HepG2 (cell line): ENCODE measurements at regions not wholly inside any gene's neighbourhood (a gene's known extent, or its start where the extent isn't known, plus 50 kb on each side); places are given as distances from the start of the nearest gene placed in this dataset.

Source experiments
- ATAC-seq: fragments of 200-7000 bp; cut with Tn5 transposase; 3 replicates; pipeline ENCODE4 v1.9.1; 2020; ENCODE audit warnings: mild to moderate bottlenecking, moderate library complexity
- BruUV-seq: library from RNA; stranded (reverse); fragments of 400-500 nt; replicated peaks from 2 replicates; lab custom pipeline; 2021; lab: Mats Ljungman, UMichigan
- CTCF ChIA-PET: fragments of 300-600 bp; formaldehyde crosslinking; extraction: SDS; loops from one replicate; lab custom pipeline; 2021; ENCODE audit warnings: low total read pairs, inconsistent platforms, low intra/inter-chr PET ratio; lab: Yijun Ruan, JAX
- POLR2A ChIA-PET: fragments of 350-600 bp; sonication (Branson Sonifier 250); formaldehyde crosslinking; loops from one replicate; lab custom pipeline; 2020; ENCODE audit warnings: antibody characterized with exemption, inconsistent platforms; lab: Yijun Ruan, JAX
- DNase-seq: peaks from one replicate; pipeline ENCODE4 v3.0.0-alpha.2; 2015; ENCODE audit warnings: low spot score
- FAIRE-seq: peaks from 3 replicates; lab custom pipeline; 2011; peaks lifted over from hg19 to GRCh38; lab: Jason Lieb, UNC
- H2AFZ ChIP-seq: one replicate; pipeline ENCODE4 v1.6.1; 2011; ENCODE audit warnings: low read length, inconsistent platforms
- H3K27ac ChIP-seq: fragments of 300-600 bp; 3 replicates; pipeline ENCODE4 v1.8.0; 2011; ENCODE audit warnings: mixed run types, mild to moderate bottlenecking, mixed read lengths, low read length, inconsistent platforms; ENCODE audit not compliant: insufficient read depth; ENCODE audit errors: extremely low read length
- H3K27me3 ChIP-seq, 2 experiments: fragments of 200-600 bp in 1 of 2; 2 replicates in 1 of 2; 3 replicates in 1 of 2; pipeline versions ENCODE4 v1.6.0 to v1.8.0; 2011; ENCODE audit warnings: low read length in 2 of 2, mild to moderate bottlenecking in 2 of 2, moderate library complexity in 2 of 2, inconsistent platforms in 1 of 2; ENCODE audit not compliant: insufficient read depth in 2 of 2, control insufficient read depth in 1 of 2
- H3K36me3 ChIP-seq, 2 experiments: fragments of 200-600 bp in 1 of 2; replicated peaks in 1 of 2; 2 replicates in 1 of 2; 3 replicates in 1 of 2; pipeline versions ENCODE4 v1.5.1 to v1.8.0; 2011; ENCODE audit warnings: low read length in 2 of 2, inconsistent platforms in 1 of 2; ENCODE audit not compliant: insufficient read depth in 2 of 2, control insufficient read depth in 1 of 2
- H3K4me1 ChIP-seq: 2 replicates; pipeline ENCODE4 v1.5.1; 2012; ENCODE audit warnings: low read length, inconsistent platforms; ENCODE audit not compliant: insufficient read depth
- H3K4me2 ChIP-seq: 2 replicates; pipeline ENCODE4 v1.6.0; 2011; ENCODE audit warnings: low read depth, low read length, inconsistent platforms
- H3K4me3 ChIP-seq, 3 experiments: fragments of 200-600 bp in 1 of 3; sonication (generic), shearing (Covaris generic) in 1 of 3; replicated peaks in 1 of 3; 2 replicates each; pipeline ENCODE4 v1.5.1; 2011 to 2016; ENCODE audit warnings: low read length in 3 of 3, inconsistent platforms in 2 of 3, low read depth in 2 of 3, mild to moderate bottlenecking in 2 of 3, control low read depth in 1 of 3, mixed read lengths in 1 of 3; ENCODE audit not compliant: insufficient read depth in 1 of 3
- H3K79me2 ChIP-seq: one replicate; pipeline ENCODE4 v1.6.1; 2011; ENCODE audit warnings: low read length, inconsistent platforms; ENCODE audit not compliant: insufficient read depth
- H3K9ac ChIP-seq: 2 replicates; pipeline ENCODE4 v1.6.0; 2011; ENCODE audit warnings: mild to moderate bottlenecking, low read depth, low read length, inconsistent platforms; ENCODE audit not compliant: insufficient read depth
- H3K9me3 ChIP-seq: 2 replicates; pipeline ENCODE4 v1.5.1; 2012; ENCODE audit warnings: mild to moderate bottlenecking, low read length
- H4K20me1 ChIP-seq: 2 replicates; pipeline ENCODE4 v1.6.0; 2011; ENCODE audit warnings: inconsistent platforms, mild to moderate bottlenecking, low read length, moderate library complexity; ENCODE audit not compliant: insufficient read depth
- GABPA ChIP-seq, 2 experiments: IDR thresholded peaks; 2 replicates each; pipeline ENCODE4 v1.6.1; 2011 to 2016; ENCODE audit warnings: low read depth in 2 of 2, low read length in 1 of 2, missing biosample characterization in 1 of 2, missing genetic modification characterization in 1 of 2
- JDP2 ChIP-seq: sonication (generic); formaldehyde crosslinking; IDR thresholded peaks from 2 replicates; pipeline ENCODE4 v1.8.1; 2022; ENCODE audit warnings: missing genetic modification reagents, borderline replicate concordance
- ONECUT2 ChIP-seq: sonication (generic); formaldehyde crosslinking; IDR thresholded peaks from 2 replicates; pipeline ENCODE4 v1.4.0; 2020; ENCODE audit warnings: missing genetic modification reagents
- YEATS2 ChIP-seq: sonication (generic); formaldehyde crosslinking; IDR thresholded peaks from 2 replicates; pipeline ENCODE4 v1.4.0; 2020; ENCODE audit warnings: missing genetic modification reagents, borderline replicate concordance
- YEATS4 ChIP-seq: sonication (generic); formaldehyde crosslinking; IDR thresholded peaks from 2 replicates; pipeline ENCODE4 v1.4.0; 2020; ENCODE audit warnings: missing genetic modification reagents, borderline replicate concordance
- ZNF17 ChIP-seq: sonication (generic); formaldehyde crosslinking; IDR thresholded peaks from 2 replicates; pipeline ENCODE4 v1.5.0; 2020; ENCODE audit warnings: mild to moderate bottlenecking, missing genetic modification reagents
- ZNF629 ChIP-seq: sonication (generic); formaldehyde crosslinking; conservative IDR thresholded peaks from 2 replicates; pipeline ENCODE4 v1.5.0; 2020; ENCODE audit warnings: missing genetic modification reagents
- ZNF772 ChIP-seq: sonication (generic); formaldehyde crosslinking; IDR thresholded peaks from 2 replicates; pipeline ENCODE4 v1.5.0; 2020; ENCODE audit warnings: mild to moderate bottlenecking, missing genetic modification reagents
- WGBS: methylation state at CpG from one replicate; pipeline ENCODE4 v1.1.6; 2017; ENCODE audit warnings: low lambda C conversion rate; 5-methylcytosine and 5-hydroxymethylcytosine counted together
- in situ Hi-C: cut with HindIII; loops from 2 replicates; pipeline ENCODE4 v1.10.0; 2017; ENCODE audit warnings: low pct_unique_long_range_greater_than_20kb; ENCODE audit not compliant: extremely low pct_ligation_motif_present
- intact Hi-C: fragments of 100-400 bp; cut with micrococcal nuclease; formaldehyde crosslinking; loops from one replicate; pipeline ENCODE4 v1.10.0; 2022; ENCODE audit not compliant: unreplicated experiment
- TF ChIP-seq, protein P1 (sequence below): sonication (generic); formaldehyde crosslinking; conservative IDR thresholded peaks from 2 replicates; pipeline ENCODE4 v1.4.0; 2020; ENCODE audit warnings: mild to moderate bottlenecking, missing genetic modification reagents, moderate library complexity
- TF ChIP-seq, protein P2 (sequence below): sonication (generic); formaldehyde crosslinking; IDR thresholded peaks from 2 replicates; pipeline ENCODE4 v1.5.0; 2020; ENCODE audit warnings: mild to moderate bottlenecking, missing genetic modification reagents
- TF ChIP-seq, protein P3 (sequence below): sonication (generic); formaldehyde crosslinking; IDR thresholded peaks from 2 replicates; pipeline ENCODE4 v1.4.0; 2020; ENCODE audit warnings: missing genetic modification reagents, mild to moderate bottlenecking, borderline replicate concordance
- TF ChIP-seq, protein P4 (sequence below): sonication (generic); formaldehyde crosslinking; IDR thresholded peaks from 2 replicates; pipeline ENCODE4 v1.4.0; 2020; ENCODE audit warnings: missing genetic modification reagents, borderline replicate concordance
- TF ChIP-seq, protein P5 (sequence below): sonication (generic); formaldehyde crosslinking; conservative IDR thresholded peaks from 2 replicates; pipeline ENCODE4 v1.4.0; 2020; ENCODE audit warnings: missing genetic modification reagents

DNA sequence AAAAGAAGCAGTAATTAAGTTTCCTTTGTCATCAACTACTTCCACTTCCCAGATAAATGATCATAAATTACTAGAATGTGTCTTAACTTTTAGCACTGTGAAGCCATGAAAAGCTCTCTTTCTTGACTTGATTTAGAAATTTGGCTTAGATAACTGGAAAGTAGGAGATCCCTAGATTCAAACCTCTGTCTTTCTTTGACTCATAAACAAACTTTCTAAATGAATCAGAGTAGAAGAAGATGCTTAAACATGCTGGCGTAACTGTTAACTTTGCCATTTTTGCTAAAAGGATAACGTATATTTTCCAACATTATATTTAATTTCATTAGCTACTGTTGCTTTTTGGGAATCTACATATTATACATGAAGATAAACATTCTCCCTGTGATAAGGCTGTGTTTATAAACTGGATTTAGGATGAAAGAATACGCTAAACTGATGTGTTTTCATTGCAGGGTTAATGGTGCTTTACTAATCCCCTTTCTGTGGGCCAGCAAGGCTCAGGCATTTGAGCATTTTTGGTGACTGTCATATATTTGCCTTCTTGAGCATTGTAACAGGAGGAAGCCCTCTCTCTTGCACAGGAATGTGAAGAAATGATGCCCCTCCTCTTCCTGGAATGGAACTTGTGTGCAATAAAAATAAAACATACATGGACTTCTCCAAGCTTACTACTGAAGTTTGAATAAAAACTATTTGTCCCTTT, 301.4 kb downstream of the BMP4 start:
- no peak for FAIRE-seq
- POLR2A ChIA-PET, result no interaction called here
- intact Hi-C loops, result no loop called here
- no peak overlapping the region for H3K4me3 ChIP-seq
- DNase-seq, result no peak
- 42% methylated on average over 3 of the region's 3 CpGs for WGBS
- ATAC-seq, result no peak
- no TSS peak for BruUV-seq
- no peaks in the 10 kb centered on the region for H3K79me2 ChIP-seq
- no peak for TF ChIP-seq JDP2 (CRISPR knock-in tag)
- no peak for TF ChIP-seq ZNF772 (CRISPR knock-in tag)
- TF ChIP-seq ZNF17 (CRISPR knock-in tag), result no peak
- TF ChIP-seq YEATS2 (CRISPR knock-in tag), result no peak
- TF ChIP-seq, protein P1, sequence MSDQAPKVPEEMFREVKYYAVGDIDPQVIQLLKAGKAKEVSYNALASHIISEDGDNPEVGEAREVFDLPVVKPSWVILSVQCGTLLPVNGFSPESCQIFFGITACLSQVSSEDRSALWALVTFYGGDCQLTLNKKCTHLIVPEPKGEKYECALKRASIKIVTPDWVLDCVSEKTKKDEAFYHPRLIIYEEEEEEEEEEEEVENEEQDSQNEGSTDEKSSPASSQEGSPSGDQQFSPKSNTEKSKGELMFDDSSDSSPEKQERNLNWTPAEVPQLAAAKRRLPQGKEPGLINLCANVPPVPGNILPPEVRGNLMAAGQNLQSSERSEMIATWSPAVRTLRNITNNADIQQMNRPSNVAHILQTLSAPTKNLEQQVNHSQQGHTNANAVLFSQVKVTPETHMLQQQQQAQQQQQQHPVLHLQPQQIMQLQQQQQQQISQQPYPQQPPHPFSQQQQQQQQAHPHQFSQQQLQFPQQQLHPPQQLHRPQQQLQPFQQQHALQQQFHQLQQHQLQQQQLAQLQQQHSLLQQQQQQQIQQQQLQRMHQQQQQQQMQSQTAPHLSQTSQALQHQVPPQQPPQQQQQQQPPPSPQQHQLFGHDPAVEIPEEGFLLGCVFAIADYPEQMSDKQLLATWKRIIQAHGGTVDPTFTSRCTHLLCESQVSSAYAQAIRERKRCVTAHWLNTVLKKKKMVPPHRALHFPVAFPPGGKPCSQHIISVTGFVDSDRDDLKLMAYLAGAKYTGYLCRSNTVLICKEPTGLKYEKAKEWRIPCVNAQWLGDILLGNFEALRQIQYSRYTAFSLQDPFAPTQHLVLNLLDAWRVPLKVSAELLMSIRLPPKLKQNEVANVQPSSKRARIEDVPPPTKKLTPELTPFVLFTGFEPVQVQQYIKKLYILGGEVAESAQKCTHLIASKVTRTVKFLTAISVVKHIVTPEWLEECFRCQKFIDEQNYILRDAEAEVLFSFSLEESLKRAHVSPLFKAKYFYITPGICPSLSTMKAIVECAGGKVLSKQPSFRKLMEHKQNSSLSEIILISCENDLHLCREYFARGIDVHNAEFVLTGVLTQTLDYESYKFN (CRISPR knock-in tag), result no peak
- TF ChIP-seq, protein P2, sequence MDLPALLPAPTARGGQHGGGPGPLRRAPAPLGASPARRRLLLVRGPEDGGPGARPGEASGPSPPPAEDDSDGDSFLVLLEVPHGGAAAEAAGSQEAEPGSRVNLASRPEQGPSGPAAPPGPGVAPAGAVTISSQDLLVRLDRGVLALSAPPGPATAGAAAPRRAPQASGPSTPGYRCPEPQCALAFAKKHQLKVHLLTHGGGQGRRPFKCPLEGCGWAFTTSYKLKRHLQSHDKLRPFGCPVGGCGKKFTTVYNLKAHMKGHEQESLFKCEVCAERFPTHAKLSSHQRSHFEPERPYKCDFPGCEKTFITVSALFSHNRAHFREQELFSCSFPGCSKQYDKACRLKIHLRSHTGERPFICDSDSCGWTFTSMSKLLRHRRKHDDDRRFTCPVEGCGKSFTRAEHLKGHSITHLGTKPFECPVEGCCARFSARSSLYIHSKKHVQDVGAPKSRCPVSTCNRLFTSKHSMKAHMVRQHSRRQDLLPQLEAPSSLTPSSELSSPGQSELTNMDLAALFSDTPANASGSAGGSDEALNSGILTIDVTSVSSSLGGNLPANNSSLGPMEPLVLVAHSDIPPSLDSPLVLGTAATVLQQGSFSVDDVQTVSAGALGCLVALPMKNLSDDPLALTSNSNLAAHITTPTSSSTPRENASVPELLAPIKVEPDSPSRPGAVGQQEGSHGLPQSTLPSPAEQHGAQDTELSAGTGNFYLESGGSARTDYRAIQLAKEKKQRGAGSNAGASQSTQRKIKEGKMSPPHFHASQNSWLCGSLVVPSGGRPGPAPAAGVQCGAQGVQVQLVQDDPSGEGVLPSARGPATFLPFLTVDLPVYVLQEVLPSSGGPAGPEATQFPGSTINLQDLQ (CRISPR knock-in tag), result no peak
- TF ChIP-seq, protein P3, sequence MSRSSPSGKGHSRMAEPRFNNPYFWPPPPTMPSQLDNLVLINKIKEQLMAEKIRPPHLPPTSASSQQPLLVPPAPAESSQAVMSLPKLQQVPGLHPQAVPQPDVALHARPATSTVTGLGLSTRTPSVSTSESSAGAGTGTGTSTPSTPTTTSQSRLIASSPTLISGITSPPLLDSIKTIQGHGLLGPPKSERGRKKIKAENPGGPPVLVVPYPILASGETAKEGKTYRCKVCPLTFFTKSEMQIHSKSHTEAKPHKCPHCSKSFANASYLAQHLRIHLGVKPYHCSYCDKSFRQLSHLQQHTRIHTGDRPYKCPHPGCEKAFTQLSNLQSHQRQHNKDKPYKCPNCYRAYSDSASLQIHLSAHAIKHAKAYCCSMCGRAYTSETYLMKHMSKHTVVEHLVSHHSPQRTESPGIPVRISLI (CRISPR knock-in tag), result no peak
- TF ChIP-seq, protein P4, sequence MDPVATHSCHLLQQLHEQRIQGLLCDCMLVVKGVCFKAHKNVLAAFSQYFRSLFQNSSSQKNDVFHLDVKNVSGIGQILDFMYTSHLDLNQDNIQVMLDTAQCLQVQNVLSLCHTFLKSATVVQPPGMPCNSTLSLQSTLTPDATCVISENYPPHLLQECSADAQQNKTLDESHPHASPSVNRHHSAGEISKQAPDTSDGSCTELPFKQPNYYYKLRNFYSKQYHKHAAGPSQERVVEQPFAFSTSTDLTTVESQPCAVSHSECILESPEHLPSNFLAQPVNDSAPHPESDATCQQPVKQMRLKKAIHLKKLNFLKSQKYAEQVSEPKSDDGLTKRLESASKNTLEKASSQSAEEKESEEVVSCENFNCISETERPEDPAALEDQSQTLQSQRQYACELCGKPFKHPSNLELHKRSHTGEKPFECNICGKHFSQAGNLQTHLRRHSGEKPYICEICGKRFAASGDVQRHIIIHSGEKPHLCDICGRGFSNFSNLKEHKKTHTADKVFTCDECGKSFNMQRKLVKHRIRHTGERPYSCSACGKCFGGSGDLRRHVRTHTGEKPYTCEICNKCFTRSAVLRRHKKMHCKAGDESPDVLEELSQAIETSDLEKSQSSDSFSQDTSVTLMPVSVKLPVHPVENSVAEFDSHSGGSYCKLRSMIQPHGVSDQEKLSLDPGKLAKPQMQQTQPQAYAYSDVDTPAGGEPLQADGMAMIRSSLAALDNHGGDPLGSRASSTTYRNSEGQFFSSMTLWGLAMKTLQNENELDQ, result no peak
- TF ChIP-seq ZNF629 (CRISPR knock-in tag), result no peak
- no peak for TF ChIP-seq ONECUT2 (CRISPR knock-in tag)
- no peak for TF ChIP-seq YEATS4 (CRISPR knock-in tag)
- no peak for TF ChIP-seq GABPA (IDR thresholded peaks at IDR 0.05; ENCODE audit: low read depth, low read length)
- TF ChIP-seq GABPA (CRISPR knock-in tag; IDR thresholded peaks at IDR 0.05; ENCODE audit: low read depth), result no peak
- TF ChIP-seq, protein P5, sequence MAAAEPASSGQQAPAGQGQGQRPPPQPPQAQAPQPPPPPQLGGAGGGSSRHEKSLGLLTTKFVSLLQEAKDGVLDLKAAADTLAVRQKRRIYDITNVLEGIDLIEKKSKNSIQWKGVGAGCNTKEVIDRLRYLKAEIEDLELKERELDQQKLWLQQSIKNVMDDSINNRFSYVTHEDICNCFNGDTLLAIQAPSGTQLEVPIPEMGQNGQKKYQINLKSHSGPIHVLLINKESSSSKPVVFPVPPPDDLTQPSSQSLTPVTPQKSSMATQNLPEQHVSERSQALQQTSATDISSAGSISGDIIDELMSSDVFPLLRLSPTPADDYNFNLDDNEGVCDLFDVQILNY (CRISPR knock-in tag), result no peak
- TF ChIP-seq, all 625 proteins: peak for 0
- H2AFZ ChIP-seq, result no peak overlapping the region
- no peaks in the 10 kb centered on the region for H4K20me1 ChIP-seq
- no peaks in the 10 kb centered on the region for H3K4me1 ChIP-seq
- no peaks in the 10 kb centered on the region for H3K36me3 ChIP-seq
- no peak overlapping the region for H3K9ac ChIP-seq
- H3K9me3 ChIP-seq, result no peaks in the 10 kb centered on the region
- no peak overlapping the region for H3K4me2 ChIP-seq
- no peaks in the 10 kb centered on the region for H3K27me3 ChIP-seq
- no peak overlapping the region for H3K27ac ChIP-seq
- CTCF ChIA-PET, result no interaction called here
- in situ Hi-C loops, result loop anchor here (10.0 kb wide), 1 partner anchor 690 kb away; no protein-coding TSS in a partner anchor
